ENCODE measurements at regions not wholly inside any gene's neighbourhood (a gene's known extent, or its start where the extent isn't known, plus 50 kb on each side); places are given as distances from the start of the nearest gene placed in this dataset.
"Not testable (repeated sequence)": the region's sequence is repeated elsewhere in the genome, so short reads cannot be mapped to it uniquely, and the experiment has no call there.

DNA sequence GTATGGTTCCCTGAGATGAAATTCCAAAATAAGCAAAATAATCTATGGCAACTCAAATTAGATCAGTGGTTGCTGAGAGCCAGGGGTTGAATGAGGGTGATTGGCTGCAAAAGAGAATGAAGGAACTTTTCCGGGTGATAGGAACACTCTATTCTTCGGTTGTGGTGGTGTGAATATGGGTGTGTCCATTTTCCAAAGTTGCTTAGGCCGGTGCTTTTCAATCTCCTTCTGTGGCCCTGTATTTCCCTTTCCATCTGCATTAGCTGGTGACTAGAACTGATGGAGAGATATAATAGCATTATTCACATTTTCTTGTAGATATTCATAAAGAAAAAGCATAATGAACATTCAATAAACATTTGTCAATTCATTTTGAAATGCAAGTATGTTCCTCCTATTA, 382.9 kb downstream of the TFEC start:
- no peak for DNase-seq (ENCODE audit: low spot score)

DNA sequence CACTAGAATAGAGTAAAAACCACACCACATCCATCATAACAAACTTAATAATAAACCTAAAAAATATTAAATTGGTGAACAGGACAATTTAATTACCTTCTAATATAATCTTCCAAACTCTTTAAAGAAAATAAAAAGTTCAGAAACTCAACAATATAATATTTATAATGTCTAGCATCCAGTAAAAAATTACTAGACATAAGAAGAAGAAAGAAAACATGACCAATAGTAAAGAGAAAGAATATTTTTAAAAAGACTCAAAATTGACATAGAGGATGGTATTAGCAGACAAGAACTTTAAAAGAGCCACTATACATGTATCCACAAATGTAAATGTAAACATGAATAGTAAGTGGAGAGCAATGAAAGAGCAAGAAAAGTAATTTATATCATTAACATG, 388.4 kb downstream of the TFEC start:
- DNase-seq (ENCODE audit: low spot score), result no peak

DNA sequence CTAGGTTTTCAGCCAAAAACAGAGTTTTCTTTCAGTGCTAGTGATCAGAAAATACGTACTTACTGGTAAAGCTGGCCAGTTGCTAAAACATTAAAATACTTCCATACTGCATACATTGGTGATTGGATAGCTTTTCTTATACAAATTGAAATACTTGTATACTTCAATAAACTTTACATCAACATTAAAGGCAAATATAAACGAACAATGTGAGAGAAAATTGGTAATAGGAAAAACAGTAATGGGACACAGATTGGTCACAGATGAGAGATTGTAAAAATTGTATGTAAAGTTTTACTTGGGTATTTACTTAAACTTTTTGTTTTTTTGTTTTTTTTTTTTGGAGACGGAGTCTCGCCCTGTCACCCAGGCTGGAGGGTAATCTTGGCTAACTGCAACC, 391.7 kb downstream of the TFEC start:
- no peak for DNase-seq (ENCODE audit: low spot score)

DNA sequence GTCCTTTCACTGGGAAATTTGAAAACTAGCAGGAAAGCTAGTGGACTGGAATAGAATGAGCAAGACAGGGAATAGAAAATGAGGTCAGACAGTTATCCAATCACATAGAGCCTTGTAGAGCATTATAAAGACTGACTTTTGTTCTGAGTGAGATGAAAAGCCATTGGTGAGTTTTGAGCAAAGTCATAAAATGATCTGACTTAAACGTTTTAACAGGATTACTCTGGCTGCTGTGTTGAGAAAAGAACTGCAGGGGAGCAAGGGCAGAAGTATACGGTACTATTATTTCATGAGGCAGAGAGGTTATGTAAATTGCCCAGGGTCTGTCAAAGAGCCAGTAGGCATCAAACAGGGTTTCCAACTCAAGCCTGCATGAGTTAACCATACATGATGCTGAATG, 393.4 kb downstream of the TFEC start:
- no peak for DNase-seq (ENCODE audit: low spot score)

DNA sequence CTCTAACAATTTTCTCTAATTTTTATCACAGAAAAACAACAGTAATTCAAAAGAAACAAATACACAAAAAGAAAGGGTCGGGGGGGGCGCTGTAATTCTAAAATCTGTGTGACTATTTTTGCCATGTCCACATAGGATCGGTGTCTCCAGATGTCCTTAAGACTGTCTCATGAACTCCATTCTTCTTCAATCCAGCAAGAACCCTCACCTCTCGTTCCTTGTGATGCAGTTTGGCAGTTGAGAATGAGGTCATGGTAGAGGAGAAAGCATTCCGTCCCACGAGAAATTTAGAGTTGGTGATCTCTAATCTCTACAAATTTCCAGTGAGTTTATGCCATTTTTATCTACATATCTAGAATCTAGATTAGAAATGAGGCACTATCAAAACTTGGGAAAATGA, 394.7 kb downstream of the TFEC start:
- no peak for DNase-seq (ENCODE audit: low spot score)

DNA sequence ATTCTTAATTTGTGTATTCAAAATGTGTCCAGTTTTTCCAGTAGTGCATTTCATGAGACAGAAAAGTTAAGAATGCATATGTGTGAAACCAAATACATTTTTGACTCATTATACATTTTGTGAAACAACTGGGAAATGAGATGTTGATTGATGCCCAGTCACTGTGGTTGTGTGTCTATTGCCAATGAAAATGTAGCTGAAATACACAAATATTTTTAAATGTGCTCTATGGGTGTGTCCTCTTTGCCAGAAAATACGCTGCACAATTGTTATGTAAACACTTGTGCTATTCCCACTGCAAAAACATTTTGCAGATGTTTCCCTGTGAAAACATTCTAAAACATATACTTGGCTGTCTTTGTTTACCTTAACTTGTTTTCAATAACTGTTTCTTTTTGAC, 395.2 kb downstream of the TFEC start:
- DNase-seq (ENCODE audit: low spot score), result no peak

DNA sequence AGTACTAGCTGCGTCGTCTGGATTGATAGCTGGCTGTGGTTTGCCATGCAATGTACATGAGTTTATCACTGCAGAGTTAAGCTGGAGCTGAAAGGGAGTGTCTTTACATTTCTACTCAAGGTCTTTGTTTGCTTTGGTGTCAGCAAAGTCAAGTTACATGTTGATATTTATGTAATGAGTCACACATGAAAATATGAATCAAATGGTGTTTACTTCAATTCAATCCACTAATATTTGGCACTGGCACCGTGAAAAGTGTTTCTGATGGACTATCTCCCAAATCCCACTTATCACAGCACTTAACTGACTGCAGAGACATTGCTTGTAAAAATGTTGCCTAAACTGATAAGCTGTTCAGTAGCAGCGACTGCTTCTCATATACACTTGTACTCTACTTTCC, 395.9 kb downstream of the TFEC start:
- no peak for DNase-seq (ENCODE audit: low spot score)

DNA sequence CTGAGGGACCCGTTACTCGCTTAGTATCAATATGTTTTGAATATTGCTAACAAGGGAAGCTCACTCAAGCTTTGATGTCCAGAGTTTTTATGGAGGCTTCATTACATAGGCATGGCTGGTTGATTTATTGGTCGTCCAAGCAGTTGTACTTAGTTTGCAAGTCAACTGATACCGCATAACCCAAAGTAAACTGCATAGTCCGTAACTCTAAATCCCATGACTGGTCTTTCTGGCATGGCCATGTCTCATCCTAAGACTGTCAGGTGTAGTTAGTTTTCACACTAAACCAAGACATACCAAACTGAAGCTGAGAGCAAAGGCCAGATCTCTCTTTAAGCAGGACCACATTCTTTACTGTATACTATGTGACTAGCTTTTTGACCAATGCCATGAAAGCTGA, 397.9 kb downstream of the TFEC start:
- no peak for DNase-seq (ENCODE audit: low spot score)

DNA sequence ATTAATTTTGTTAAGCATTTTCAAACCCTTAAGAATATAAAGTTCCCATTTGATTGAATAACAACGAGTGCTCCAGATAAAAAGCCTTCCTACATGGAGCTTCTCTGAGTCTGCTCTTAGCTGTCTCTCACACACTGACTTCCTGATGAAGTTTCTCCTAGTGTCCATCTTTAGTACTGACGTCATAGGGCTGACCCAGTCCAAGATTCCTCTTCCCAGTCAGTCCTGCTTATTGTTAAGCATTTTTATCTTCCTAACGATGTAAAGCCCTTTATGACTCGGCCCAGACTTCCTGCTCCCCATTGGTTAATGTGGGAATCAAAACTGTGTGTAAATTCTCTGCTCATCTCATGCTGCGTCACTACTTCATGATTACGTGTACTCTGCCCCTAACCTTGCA, 398.8 kb downstream of the TFEC start:
- no peak for DNase-seq (ENCODE audit: low spot score)

DNA sequence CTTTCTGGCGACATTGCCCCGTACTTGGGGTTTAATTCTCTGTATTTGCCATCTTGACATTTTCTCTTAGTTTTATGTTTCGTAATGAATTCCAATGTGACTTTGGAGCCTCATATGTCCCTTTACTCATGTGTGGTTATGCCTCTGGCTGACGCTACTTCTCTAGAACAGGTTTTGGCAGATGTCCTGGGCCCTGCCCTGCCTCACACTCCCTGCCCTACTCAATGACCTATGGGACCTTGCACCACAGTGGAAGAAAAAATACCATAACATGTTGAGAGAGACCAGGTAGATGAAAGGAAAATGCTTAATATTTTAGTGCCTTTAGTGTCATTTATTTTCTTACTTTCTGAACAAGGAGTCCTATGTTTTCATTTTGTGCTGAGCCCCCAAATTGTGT, 400.5 kb downstream of the TFEC start:
- DNase-seq (ENCODE audit: low spot score), result no peak

DNA sequence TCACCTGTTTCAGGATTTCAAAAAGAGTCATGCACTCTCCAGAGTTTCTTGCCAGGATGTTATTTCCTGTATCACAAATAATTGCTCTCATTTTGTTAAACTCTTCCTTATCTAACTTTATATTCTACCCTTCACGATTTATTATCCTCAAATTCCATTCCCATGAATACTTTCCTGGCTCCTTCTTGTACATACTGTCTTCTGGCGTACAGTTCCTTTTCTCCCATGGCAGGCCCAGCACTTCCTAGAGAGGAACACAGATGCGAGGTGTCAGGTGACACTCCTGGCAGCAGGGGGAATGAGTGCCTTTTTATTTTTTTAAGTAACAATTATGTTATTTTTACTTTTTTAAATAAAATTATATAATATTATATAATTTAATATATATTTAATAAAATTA, 411.9 kb downstream of the TFEC start:
- DNase-seq (ENCODE audit: low spot score), result no peak

DNA sequence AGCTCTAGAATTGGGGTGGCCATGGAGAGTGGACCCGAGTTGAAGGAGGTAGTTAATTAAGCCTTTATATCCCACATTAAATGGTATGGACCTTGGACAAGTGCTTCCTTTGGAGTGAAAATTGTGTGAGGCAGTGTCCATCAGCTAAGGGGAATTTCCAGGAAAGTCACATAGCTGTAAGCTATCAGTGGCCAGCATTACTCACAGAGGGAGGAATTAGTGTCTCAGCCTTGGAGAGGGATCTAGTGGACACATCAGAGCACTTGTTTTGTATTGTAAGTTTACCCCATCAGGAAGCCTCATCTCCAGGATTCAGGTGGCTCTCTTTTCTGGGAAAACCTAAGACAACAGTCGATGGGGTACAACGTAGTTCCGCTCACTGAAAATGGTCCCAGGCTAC, 416.7 kb downstream of the TFEC start:
- DNase-seq (ENCODE audit: low spot score), result no peak

DNA sequence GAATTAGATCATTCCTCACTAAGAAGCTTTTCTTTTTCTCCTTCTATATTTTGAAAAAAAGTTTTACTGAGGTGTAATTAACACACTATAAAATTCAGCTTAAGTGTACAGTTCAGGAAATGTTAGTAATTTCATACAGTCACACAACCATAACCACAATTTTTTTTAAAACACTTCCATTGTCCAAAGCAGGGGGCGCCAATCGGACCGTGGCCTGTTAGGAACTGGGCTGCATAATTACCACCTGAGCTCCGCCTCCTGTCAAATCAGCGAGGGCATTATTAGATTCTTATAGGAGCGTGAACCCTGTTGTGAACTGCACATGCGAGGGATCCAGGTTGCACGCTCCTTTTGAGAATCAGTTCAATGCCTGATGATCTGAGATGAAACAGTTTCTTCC, 427.1 kb downstream of the TFEC start:
- no peak for DNase-seq (ENCODE audit: low spot score)

DNA sequence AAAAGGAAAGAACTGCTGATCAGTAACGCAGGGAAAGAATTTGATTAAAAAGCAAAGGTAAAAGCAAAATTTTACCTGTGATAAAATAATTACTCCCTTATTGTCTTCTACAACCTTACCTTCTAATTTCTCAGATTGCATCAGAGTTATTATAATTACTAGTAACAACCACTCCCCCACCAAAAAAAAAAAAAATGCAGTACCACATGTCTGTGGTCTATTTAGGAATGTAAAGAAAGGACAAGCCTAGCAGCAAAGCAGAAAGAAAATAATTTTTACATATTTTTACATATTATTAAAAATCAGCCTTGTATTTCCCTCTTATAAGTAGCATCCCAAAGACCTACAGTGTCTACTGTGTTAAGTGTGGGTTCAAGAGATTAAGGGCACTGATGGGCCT, 430.4 kb downstream of the TFEC start:
- no peak for DNase-seq (ENCODE audit: low spot score)

DNA sequence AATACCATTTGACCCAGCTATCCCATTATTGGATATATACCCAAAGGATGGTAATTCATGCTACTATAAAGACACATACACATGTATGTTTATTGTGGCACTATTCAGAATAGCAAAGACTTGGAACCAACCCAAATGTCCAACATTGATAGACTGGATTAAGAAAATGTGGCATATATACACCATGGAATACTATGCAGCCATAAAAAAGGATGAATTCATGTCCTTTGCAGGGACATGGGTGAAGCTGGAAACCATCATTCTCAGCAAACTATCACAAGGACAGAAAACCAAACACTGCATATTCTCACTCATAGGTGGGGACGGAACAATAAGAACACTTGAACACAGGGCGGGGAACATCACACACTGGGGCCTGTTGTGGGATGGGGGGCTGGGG, 431.4 kb downstream of the TFEC start:
- DNase-seq (ENCODE audit: low spot score), result not testable (repeated sequence)

DNA sequence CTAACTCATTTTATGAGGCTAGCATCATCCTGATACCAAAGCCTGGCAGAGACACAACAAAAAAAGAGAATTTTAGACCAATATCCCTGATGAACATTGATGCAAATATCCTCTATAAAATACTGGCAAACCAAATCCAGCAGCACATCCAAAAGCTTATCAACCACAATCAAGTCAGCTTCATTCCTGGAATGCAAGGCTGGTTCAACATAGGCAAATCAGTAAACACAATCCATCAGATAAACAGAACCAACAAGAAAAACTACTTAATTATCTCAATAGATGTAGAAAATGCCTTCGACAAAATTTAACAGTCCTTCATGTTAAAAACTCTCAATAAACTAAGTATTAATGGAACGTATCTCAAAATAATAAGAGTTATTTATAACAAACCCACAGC, 433.3 kb downstream of the TFEC start:
- not testable (repeated sequence) for DNase-seq (ENCODE audit: low spot score)

DNA sequence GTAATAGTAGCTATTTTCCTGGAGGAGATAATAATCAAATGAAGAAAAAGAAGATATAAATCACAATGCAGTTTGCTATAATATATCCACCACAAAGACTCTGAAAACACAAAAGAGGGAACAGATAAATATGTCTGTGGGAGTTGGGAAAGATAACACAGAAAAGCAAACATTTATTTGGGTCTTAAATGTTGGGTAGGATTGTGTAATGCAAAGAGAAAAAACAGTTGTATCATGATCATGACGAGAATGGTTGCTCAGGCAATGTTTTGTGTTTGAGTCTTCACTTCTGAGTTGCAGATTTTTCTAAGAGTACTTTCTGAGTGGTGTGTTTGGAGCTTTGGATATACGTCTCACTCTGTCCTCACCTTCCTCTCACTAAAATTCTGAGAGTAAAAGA, 437.5 kb downstream of the TFEC start:
- DNase-seq (ENCODE audit: low spot score), result no peak

DNA sequence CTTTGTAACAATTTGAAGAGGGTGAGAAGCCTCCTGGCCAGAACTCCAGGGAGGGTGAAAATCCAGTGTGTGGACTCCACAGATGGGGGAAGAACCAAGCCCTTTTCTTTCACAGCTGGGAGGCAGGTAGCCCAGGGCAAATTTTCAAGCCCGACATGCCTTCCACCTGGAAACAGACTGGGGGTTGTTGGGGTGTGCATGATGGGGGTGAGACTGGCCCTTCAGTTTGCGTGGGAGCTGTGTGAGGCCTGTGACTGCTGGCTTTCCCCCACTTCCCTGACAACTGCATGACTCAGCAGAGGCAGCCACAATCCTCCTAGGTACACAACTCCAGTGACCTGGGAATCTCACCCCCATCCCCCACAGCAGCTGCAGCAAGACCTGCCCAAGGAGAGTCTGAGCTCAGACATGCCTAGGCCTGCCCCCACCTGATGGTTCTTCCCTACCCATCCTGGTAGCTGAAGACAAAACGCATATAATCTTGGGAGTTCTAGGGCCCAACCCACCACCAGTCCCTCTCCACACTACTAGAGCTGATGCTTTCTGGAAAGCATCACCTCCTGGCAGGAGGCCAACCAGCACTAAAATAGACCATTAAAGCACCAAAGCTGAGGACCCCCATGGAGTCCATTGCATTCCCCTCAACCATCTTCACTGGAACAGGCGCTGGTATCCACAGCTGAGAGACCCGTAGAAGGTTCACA, 445.4 kb downstream of the TFEC start:
- no peak for DNase-seq (ENCODE audit: low spot score)

DNA sequence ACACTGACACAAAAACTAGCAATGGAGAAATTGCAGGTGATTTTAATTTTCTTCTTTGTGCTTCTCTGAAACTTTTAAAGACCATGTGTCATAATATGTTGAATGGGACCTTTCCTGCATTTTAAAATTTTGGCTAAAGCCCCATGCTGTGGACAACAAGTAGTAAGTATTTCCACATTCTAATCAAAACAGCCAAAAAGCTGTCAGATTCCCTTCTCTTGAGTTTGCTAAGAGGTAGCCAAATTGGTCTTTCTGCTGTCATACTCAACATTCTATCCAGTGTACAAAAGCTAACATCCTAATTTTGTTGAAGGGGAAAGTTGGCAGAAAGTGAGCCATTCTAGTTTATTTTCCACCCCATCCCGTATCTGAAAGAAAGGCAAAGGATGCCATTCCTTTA, 447.6 kb downstream of the TFEC start:
- DNase-seq (ENCODE audit: low spot score), result no peak

DNA sequence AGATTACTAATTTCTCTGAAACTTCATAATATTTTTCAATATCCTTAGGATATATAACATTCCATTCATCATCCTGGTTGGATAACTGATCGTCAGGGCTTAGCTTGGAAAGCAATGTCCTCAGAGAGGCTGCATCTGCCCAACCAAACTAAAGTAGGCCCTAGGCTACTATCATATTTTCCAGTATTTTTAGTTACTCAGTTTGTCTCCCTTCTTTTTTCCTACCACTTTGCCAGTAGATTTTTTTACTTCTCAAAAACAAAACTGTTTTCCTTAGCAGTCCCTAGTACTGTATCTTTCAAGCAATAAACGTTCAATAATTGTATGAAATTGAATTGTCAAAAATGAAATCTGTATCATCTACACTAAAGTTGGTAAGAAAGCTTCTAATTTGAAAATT, 452.0 kb downstream of the TFEC start:
- DNase-seq (ENCODE audit: low spot score), result no peak

DNA sequence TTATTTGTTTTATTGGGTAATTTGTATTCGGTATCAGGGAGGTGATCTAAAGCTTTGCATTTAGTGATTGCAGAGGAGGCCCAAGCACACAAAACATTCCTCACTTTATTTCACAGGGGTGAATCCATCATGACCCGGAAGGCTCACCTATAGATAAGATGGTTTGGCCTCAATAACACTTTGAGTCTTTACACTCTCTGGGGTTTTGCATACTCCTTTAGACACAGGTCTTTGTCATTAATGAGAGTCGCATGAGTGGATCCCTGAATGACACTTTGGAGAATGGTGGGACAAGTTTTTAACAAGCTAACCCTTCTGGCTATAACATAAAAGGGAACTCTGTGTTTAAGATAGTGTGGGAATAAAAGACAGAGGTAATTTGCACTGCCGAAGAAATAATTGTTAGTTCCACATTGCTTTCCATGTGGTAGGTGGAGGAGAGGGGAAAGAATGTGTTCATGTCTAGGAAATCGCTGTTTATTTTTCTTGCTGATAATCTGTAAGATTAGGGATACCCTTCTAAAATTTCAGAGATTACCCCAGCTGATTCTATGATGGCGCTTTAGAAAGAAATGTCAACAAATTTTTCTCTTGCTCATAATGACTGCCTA, 455.8 kb downstream of the TFEC start:
- DNase-seq (ENCODE audit: low spot score), result no peak

DNA sequence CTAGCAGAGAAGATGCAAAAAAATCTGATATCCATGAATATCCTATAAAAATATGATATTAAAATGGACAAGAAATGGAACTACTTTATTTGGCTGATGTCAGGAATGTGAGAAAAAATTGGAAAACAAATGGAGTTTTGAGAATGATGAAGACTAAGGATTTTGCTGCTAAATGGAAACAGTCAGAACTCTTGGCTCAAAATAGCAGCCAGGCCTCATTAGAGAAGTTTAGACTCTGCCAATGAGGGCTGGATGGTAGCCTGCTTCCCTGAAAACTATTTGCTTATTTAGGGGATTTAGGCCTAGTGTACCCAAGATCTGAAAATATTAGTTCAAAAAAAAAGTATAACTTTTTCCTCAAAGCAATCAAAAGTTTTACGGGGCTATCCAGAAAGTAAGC, 458.5 kb downstream of the TFEC start:
- no peak for DNase-seq (ENCODE audit: low spot score)

DNA sequence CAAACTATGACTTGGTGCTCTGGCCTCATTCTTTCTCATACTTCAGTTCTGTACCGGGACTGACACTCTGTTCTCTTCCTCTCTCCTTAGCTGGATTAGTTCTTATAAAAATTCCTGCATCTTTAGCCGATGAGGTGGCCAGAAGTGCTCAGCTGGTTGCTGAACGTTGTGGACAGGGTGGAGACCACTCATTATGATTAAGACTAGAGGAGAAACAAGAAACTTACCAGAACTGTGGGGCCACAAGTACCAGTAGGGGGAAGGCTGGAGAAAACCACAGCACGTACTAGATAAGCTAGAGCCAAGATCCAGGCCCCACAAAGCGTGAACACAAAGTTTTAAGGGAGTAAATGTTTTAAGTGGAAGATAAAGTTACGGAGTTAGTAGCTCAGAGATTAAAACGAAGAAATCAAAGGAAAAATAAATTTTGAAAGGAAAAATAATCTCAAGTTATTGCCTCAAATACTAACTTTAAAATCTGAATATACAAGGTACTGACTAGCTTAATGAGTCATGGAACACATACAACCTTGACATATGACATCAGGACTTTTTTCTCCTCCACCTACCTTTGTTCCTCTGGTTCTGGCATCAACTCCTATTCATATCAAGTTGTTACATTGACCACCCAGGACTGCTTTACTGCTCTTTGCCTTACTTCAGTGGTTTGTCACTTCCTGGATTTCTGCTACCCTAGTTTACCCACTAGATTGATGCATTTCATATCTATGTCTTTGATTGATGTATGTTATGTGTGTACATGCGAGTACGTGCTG, 469.0 kb downstream of the TFEC start:
- no peak for DNase-seq (ENCODE audit: low spot score)

DNA sequence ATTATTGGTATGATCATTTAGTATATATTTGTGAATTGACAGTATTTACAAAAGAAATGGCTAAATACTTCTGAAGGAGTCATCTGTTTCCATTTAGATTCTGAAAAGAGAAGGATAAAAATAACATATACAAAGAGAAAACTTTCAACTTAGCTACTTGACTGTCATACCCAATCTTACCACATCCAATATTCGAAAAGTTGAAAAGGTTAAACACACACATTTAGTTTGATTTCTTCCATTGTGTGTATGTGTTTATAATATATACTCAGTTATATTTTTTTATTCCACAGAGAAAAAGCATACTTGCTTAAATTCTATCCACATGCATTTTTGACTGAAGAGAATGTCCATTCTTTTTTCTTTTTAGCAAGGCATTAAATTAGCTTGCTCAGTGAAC, 470.7 kb downstream of the TFEC start:
- DNase-seq (ENCODE audit: low spot score), result no peak
